Loucy (cell line): ENCODE measurements at regions not wholly inside any gene's neighbourhood (a gene's known extent, or its start where the extent isn't known, plus 50 kb on each side); places are given as distances from the start of the nearest gene placed in this dataset.

Experiments
- H2AFZ ChIP-seq: fragments of 200-600 bp; sonication (generic); 2 replicates; pipeline ENCODE4 v1.6.0; 2016; ENCODE audit warnings: antibody characterized with exemption, mild to moderate bottlenecking, low read length, moderate library complexity
- H3F3A ChIP-seq: fragments of 200-600 bp; 2 replicates; pipeline ENCODE4 v1.6.0; 2016; ENCODE audit warnings: antibody characterized with exemption, low read depth, mild to moderate bottlenecking
- H3K27me3 ChIP-seq: fragments of 200-600 bp; sonication (generic); 2 replicates; pipeline ENCODE4 v1.6.1; 2014; ENCODE audit warnings: low read length, mild to moderate bottlenecking; ENCODE audit not compliant: insufficient read depth, poor library complexity, severe bottlenecking
- H3K36me3 ChIP-seq: fragments of 200-600 bp; sonication (generic); 2 replicates; pipeline ENCODE4 v1.6.1; 2016; ENCODE audit warnings: low read length; ENCODE audit not compliant: insufficient read depth
- H3K4me1 ChIP-seq: fragments of 200-600 bp; sonication (generic); 2 replicates; pipeline ENCODE4 v1.5.1; 2014; ENCODE audit warnings: low read length, mild to moderate bottlenecking; ENCODE audit not compliant: insufficient read depth, poor library complexity, severe bottlenecking
- H3K4me2 ChIP-seq: fragments of 200-600 bp; sonication (generic); 2 replicates; pipeline ENCODE4 v1.6.0; 2014; ENCODE audit warnings: antibody characterized with exemption, low read length, low read depth, mild to moderate bottlenecking; ENCODE audit not compliant: poor library complexity, severe bottlenecking
- H3K4me3 ChIP-seq: fragments of 200-600 bp; sonication (generic); 2 replicates; pipeline ENCODE4 v1.5.1; 2014; ENCODE audit warnings: low read length, mild to moderate bottlenecking, mixed read lengths; ENCODE audit not compliant: poor library complexity, severe bottlenecking
- H3K79me2 ChIP-seq: fragments of 200-600 bp; sonication (generic); 2 replicates; pipeline ENCODE4 v1.6.1; 2014; ENCODE audit warnings: low read length; ENCODE audit not compliant: insufficient read depth
- H3K9ac ChIP-seq: fragments of 200-600 bp; sonication (generic); 2 replicates; pipeline ENCODE4 v1.6.0; 2014; ENCODE audit warnings: mild to moderate bottlenecking, low read depth, low read length, moderate library complexity; ENCODE audit not compliant: poor library complexity, severe bottlenecking
- H3K9me2 ChIP-seq: fragments of 200-600 bp; sonication (generic); replicated peaks from 2 replicates; pipeline ENCODE4 v1.6.1; 2016; ENCODE audit warnings: low read depth, low read length, mixed read lengths
- H3K9me3 ChIP-seq: fragments of 200-600 bp; sonication (generic); 2 replicates; pipeline ENCODE4 v1.6.1; 2014; ENCODE audit warnings: mild to moderate bottlenecking, antibody characterized with exemption, low read length, low read depth; ENCODE audit not compliant: insufficient read depth
- H4K20me1 ChIP-seq: fragments of 200-600 bp; sonication (generic); 2 replicates; pipeline ENCODE4 v1.6.0; 2014; ENCODE audit warnings: antibody characterized with exemption, low read length, mild to moderate bottlenecking; ENCODE audit not compliant: insufficient read depth, poor library complexity, severe bottlenecking
- CTCF ChIP-seq: fragments of 200-600 bp; sonication (generic); conservative IDR thresholded peaks from 2 replicates; pipeline ENCODE4 v1.5.1; 2014; ENCODE audit warnings: mild to moderate bottlenecking, antibody characterized with exemption, low read length
- EZH2phosphoT487 ChIP-seq: fragments of 200-600 bp; IDR thresholded peaks from 2 replicates; pipeline ENCODE4 v1.6.1; 2018; ENCODE audit warnings: antibody characterized with exemption, mild to moderate bottlenecking, moderate library complexity, borderline replicate concordance

DNA sequence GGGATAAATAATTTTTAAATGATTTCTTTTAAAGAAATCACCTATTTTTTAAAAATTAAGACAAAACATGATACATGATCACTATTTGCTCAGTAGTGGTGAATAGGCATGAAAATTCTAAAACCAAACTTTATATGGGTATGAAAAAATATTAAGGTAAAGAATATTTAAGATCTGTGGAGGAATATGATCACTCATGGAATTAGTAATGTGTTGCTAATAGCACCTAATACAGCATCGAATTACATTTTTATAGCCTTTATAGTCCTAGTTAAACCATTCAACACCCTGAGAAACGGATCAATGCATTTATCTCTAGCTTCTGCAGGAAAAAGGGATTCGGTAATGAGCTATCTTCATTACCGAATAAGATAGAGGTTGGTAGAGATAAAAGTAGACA is 373.9 kb downstream of the LRRIQ3 start:
- no peak overlapping the region for H3K4me3 ChIP-seq
- no peak overlapping the region for H3K9ac ChIP-seq

GRCh38 chr1:73821520-73821919 is 376.5 kb downstream of the LRRIQ3 start:
- Histone ChIP-seq H3K4me2 (peak overlapping the region; percentile 50), H3K4me3 (no peak overlapping the region), H4K20me1 (no peaks in the 10 kb centered on the region), H3K9me2 (no peaks in the 10 kb centered on the region), H3K9me3 (0 out of 2 replicates have a peak, but pooled peaks cover under 1% of the 10 kb centered on the region), H3F3A (no peaks in the 10 kb centered on the region), H3K79me2 (no peaks in the 10 kb centered on the region), H3K4me1 (peaks cover 8% of the 10 kb centered on the region), H3K27me3 (no peaks in the 10 kb centered on the region), H2AFZ (no peak overlapping the region), H3K36me3 (no peaks in the 10 kb centered on the region), H3K9ac (no peak overlapping the region)
- TF ChIP-seq EZH2phosphoT487 (no peak), CTCF (no peak)

More for the DNA sequence above, 373.9 kb downstream of the LRRIQ3 start:
- Histone ChIP-seq H3K79me2 (no peaks in the 10 kb centered on the region), H3K9me2 (no peaks in the 10 kb centered on the region), H4K20me1 (no peaks in the 10 kb centered on the region), H3K36me3 (no peaks in the 10 kb centered on the region), H3K27me3 (no peaks in the 10 kb centered on the region), H3K9me3 (no peaks in the 10 kb centered on the region), H3F3A (no peaks in the 10 kb centered on the region), H2AFZ (no peak overlapping the region), H3K4me2 (no peak overlapping the region), H3K4me1 (peaks cover 8% of the 10 kb centered on the region)
- TF ChIP-seq CTCF (no peak), EZH2phosphoT487 (no peak)

DNA sequence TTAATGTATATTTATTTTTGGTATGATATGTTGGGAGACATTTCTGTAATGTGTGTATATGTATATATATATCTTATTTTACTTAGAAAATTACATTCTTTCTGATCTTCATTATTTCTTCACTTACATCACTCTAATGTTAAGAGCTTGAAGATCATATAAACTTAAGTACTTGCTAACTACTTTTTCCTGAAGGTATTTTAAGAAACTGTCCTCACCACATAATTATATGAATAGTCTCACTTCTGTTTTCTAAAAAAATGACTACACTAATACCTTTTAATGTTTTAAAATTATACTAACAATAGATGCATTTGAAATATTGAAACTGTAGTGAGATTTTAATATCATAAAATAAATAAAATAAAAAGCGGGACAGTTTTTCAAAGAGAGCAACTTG is 377.1 kb downstream of the LRRIQ3 start:
- TF ChIP-seq CTCF (no peak), EZH2phosphoT487 (no peak)
- Histone ChIP-seq H3K9me2 (no peaks in the 10 kb centered on the region), H3K9ac (no peak overlapping the region), H3K27me3 (no peaks in the 10 kb centered on the region), H3K4me1 (peaks cover 8% of the 10 kb centered on the region), H2AFZ (no peak overlapping the region), H3K79me2 (no peaks in the 10 kb centered on the region), H3K36me3 (no peaks in the 10 kb centered on the region), H3K9me3 (0 out of 2 replicates have a peak, but pooled peaks cover 3% of the 10 kb centered on the region), H3K4me2 (peak overlapping the region; percentile 50), H3F3A (no peaks in the 10 kb centered on the region), H3K4me3 (no peak overlapping the region), H4K20me1 (no peaks in the 10 kb centered on the region)
